HG02588 (cell line): ENCODE measurements at regions not wholly inside any gene's neighbourhood (a gene's known extent, or its start where the extent isn't known, plus 50 kb on each side); places are given as distances from the start of the nearest gene placed in this dataset.
"Not testable (repeated sequence)": the region's sequence is repeated elsewhere in the genome, so short reads cannot be mapped to it uniquely, and the experiment has no call there.

ENCODE experiments used
- ATAC-seq: cut with Tn5 transposase; IDR thresholded peaks from one replicate; pipeline ENCODE4 v1.9.1; 2021; ENCODE audit warnings: mild to moderate bottlenecking, moderate library complexity; ENCODE audit not compliant: unreplicated experiment

- ATAC-seq: no peak
Observed at GRCh38 chrX:10945498-10945897, 165.6 kb upstream of the HCCS start.

- ATAC-seq: no peak
Observed at GRCh38 chrX:10949541-10949940, 161.6 kb upstream of the HCCS start.

GRCh38 chrX:10952619-10953018 is 158.5 kb upstream of the HCCS start:
- ATAC-seq: no peak

- ATAC-seq: no peak
Observed at GRCh38 chrX:10965174-10965798, 145.8 kb upstream of the HCCS start.

GRCh38 chrX:10966057-10966456 is 145.1 kb upstream of the HCCS start:
- no peak for ATAC-seq

GRCh38 chrX:10971176-10971575 is 140.0 kb upstream of the HCCS start:
- ATAC-seq: no peak

- no peak for ATAC-seq
Observed at GRCh38 chrX:10971759-10972158, 139.4 kb upstream of the HCCS start.

- no peak for ATAC-seq
Observed at GRCh38 chrX:10972706-10973105, 138.4 kb upstream of the HCCS start.

- no peak for ATAC-seq
Observed at GRCh38 chrX:10974920-10975319, 136.2 kb upstream of the HCCS start.

- no peak for ATAC-seq
Observed at GRCh38 chrX:10979956-10980355, 131.2 kb upstream of the HCCS start.

- ATAC-seq: no peak
Observed at GRCh38 chrX:10981506-10981905, 129.6 kb upstream of the HCCS start.

GRCh38 chrX:10983526-10983925 is 127.6 kb upstream of the HCCS start:
- ATAC-seq: no peak

- ATAC-seq: no peak
Observed at GRCh38 chrX:10984213-10984612, 126.9 kb upstream of the HCCS start.

- no peak for ATAC-seq
Observed at GRCh38 chrX:10986616-10987015, 124.5 kb upstream of the HCCS start.

GRCh38 chrX:10988653-10989052 is 122.5 kb upstream of the HCCS start:
- ATAC-seq: no peak

GRCh38 chrX:10989386-10989785 is 121.7 kb upstream of the HCCS start:
- no peak for ATAC-seq

GRCh38 chrX:10990418-10990817 is 120.7 kb upstream of the HCCS start:
- no peak for ATAC-seq

- ATAC-seq: no peak
Observed at GRCh38 chrX:10990976-10991375, 120.2 kb upstream of the HCCS start.

- ATAC-seq: no peak
Observed at GRCh38 chrX:10992110-10992509, 119.0 kb upstream of the HCCS start.

GRCh38 chrX:11007076-11007475 is 104.1 kb upstream of the HCCS start:
- ATAC-seq: not testable (repeated sequence)

- no peak for ATAC-seq
Observed at GRCh38 chrX:11010476-11010875, 100.7 kb upstream of the HCCS start.

GRCh38 chrX:11016728-11017127 is 94.4 kb upstream of the HCCS start:
- no peak for ATAC-seq

- not testable (repeated sequence) for ATAC-seq
Observed at GRCh38 chrX:11022588-11022987, 88.5 kb upstream of the HCCS start.
